D721Med (cell line): ENCODE measurements at regions not wholly inside any gene's neighbourhood (a gene's known extent, or its start where the extent isn't known, plus 50 kb on each side); places are given as distances from the start of the nearest gene placed in this dataset.
"Not testable (repeated sequence)": the region's sequence is repeated elsewhere in the genome, so short reads cannot be mapped to it uniquely, and the experiment has no call there.

ENCODE experiments used
- DNase-seq: peaks from one replicate; pipeline ENCODE4 v3.0.0; 2011; ENCODE audit warnings: low spot score; ENCODE audit not compliant: insufficient read length
- FAIRE-seq: peaks from 2 replicates; lab custom pipeline; 2011; peaks lifted over from hg19 to GRCh38; lab: Jason Lieb, UNC
- TF ChIP-seq, protein P1 (sequence below): IDR thresholded peaks from 2 replicates; pipeline ENCODE4 v1.5.1; 2012; ENCODE audit warnings: mild to moderate bottlenecking, control low read depth; ENCODE audit not compliant: insufficient read depth; ENCODE audit errors: missing control alignments

DNA sequence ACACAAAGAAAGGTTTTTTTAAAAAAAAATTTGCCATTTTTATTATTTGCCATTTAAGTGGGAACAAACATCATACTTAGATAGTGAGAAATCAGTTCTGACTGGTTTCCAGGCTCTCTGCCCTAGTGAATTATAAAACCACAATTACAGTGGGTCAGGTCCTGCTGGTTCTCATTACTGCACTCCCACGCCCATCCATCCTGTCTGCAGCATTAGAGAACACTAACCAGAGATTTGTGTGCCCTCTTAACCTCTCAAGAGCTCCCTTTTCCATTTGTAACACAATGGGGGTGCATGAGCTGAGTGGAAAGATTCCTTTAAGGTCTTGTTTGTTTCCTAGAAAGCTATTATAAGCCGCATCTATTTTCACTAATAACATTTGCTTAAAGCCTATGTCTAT is 489.3 kb downstream of the AMY1C start:
- TF ChIP-seq, protein P1, sequence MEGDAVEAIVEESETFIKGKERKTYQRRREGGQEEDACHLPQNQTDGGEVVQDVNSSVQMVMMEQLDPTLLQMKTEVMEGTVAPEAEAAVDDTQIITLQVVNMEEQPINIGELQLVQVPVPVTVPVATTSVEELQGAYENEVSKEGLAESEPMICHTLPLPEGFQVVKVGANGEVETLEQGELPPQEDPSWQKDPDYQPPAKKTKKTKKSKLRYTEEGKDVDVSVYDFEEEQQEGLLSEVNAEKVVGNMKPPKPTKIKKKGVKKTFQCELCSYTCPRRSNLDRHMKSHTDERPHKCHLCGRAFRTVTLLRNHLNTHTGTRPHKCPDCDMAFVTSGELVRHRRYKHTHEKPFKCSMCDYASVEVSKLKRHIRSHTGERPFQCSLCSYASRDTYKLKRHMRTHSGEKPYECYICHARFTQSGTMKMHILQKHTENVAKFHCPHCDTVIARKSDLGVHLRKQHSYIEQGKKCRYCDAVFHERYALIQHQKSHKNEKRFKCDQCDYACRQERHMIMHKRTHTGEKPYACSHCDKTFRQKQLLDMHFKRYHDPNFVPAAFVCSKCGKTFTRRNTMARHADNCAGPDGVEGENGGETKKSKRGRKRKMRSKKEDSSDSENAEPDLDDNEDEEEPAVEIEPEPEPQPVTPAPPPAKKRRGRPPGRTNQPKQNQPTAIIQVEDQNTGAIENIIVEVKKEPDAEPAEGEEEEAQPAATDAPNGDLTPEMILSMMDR: no peak
- DNase-seq: no peak
- no peak for FAIRE-seq

DNA sequence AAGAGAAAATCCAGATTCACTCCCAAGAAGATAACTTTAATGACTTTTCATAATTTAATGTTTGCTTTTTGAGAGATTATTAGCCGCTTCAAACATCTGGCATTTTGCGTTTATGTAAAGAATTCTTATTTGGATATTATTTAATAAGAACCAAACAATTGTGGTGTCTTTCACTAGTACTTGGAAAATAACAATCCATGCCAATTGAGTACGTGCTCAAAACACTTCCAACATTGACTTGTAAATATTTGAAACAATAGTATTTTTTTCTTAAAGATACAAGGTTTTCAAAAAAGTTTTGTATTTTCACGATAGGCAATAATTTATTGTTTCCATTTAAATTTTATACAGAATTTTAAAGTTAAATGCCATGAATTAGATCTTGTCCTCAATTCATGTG is 498.7 kb downstream of the AMY1C start:
- DNase-seq (no peak), FAIRE-seq (no peak)
- TF ChIP-seq, protein P1: no peak

DNA sequence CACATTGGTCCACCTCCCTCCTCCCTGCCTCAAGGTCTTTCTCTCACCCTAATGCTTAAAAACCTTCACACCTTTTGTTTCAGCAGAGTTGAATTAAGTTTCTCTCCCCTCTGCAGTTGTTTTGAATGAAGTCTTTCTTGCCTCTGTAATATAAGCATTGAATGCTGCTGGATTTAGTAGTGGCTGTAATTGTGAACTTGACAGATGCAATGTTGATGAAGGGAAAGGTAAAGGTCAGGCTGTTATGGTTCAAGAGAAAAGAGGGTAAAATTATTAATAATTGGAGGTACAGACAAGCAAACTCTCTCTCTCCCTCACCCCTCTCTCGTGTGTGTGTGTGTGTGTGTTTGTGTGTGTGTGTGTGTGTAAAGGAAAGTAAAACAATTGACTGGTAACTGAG is 509.8 kb downstream of the AMY1C start:
- TF ChIP-seq, protein P1: no peak
- FAIRE-seq: no peak
- DNase-seq: no peak

DNA sequence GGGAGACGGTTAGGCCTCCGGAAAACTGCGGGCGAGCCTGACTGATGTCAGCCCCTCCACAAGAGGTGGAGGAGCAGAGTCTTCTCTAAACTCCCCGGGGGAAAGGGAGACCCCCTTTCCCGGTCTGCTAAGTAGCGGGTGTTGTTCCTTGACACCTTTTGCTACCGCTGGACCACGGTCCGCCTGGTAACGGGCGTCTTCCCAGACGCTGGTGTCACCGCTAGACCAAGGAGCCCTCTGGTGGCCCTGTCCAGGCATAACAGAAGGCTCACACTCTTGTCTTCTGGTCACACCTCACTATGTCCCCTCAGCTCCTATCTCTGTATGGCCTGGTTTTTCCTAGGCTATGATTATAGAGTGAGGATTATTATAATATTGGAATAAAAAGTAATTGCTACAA is 513.4 kb downstream of the AMY1C start:
- not testable (repeated sequence) for DNase-seq, FAIRE-seq

DNA sequence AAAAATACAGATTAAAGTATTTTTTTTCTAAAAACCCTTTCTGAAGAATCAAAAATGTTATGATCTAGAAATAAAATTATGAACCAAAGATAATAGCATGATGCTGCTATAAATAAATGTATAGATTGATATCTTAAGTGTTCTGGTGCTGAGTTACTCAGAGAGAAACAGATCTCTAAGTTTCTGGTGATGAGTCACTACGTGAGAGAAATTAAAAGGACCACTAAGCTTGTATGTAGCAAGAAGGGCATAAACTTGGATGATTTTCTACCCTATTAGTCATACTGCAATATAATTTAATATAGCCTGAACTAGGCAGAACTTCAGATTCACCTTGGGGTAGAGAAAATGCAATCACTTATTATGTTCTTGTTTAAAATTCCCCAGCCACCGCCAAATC is 514.8 kb downstream of the AMY1C start:
- no peak for DNase-seq
- no peak for FAIRE-seq
- TF ChIP-seq, protein P1: no peak

DNA sequence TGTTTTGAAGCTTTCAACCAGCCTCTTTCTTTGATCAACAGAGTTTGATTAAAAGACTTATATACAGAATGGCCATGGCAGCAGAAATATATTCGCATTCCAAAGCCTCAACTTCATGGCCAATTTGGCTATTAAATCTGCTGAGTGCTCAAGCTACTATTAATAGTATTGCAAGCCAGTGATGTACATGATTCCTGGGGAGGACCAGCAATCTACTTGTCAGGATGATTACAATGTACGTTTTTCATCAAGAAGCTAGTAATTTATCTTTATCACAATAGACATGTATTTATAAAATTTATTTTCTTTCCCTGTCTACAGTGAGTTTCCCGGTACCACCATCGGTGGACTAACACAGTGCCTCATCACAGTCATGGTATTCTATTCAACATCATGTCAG is 515.5 kb downstream of the AMY1C start:
- TF ChIP-seq, protein P1: no peak
- FAIRE-seq (no peak), DNase-seq (no peak)

DNA sequence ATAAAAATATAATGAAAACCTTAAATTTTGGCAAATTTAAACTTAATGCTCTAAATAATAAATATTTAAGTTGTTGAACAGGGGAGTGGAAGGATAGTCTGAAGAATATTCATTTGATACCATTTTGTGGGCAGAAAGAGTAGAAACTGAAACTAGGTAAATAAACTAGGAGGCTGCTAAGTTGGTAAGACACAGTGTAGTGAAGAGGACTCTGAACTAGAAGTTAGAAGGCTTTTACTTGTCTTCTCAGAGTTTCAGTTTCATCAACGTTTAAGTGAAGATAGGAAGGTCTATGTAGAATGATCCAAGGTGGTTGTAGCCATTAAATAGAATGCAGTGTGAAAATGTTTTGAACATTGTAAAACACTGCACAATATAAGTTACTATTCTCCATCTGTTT is 516.9 kb downstream of the AMY1C start:
- DNase-seq: no peak
- no peak for FAIRE-seq

DNA sequence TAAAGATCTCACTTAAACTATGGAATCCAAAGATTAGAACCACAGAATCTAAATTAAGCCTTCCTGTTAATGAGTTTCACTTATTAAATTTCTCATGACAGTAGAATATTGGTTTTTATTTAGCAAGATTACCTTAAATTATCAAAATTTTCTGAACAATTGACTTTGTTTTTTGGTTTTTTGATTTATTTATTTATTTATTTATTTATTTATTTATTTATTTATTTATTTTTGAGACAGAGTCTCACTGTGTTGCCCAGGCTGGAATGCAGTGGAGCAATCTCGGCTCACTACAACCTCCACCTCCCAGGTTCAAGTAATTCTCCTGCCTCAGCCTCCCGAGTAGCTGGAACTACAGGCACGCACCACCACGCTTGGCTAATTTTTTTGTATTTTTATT is 538.6 kb downstream of the AMY1C start:
- FAIRE-seq, DNase-seq: not testable (repeated sequence)

More for the DNA sequence above, 516.9 kb downstream of the AMY1C start:
- TF ChIP-seq, protein P1: no peak
